Peyer's patch (tissue), 4 donors: ENCODE measurements at regions not wholly inside any gene's neighbourhood (a gene's known extent, or its start where the extent isn't known, plus 50 kb on each side); places are given as distances from the start of the nearest gene placed in this dataset.

ENCODE experiments used
- DNase-seq, 3 donors: peaks; one replicate each; pipeline ENCODE4 v3.0.0-alpha.2; 2017 to 2019
- H3K27ac ChIP-seq, 4 donors: fragments of 200-600 bp; sonication (generic); one replicate each; pipeline ENCODE4 v1.5.1; 2016 to 2019
- H3K27me3 ChIP-seq, 2 donors: fragments of 200-600 bp; sonication (generic); one replicate each; pipeline ENCODE4 v1.5.1; 2019
- H3K36me3 ChIP-seq, 3 donors: fragments of 200-600 bp; sonication (generic); one replicate each; pipeline ENCODE4 v1.5.1; 2016 to 2019
- H3K4me1 ChIP-seq, 4 donors: fragments of 200-600 bp; sonication (generic); one replicate each; pipeline ENCODE4 v1.5.1; 2016 to 2019
- H3K4me3 ChIP-seq, 4 donors: fragments of 200-600 bp; sonication (generic); 1 replicate in 3 of 4; 2 replicates in 1 of 4; pipeline ENCODE4 v1.5.1; 2016 to 2019; ENCODE audit warnings: mild to moderate bottlenecking in 1 of 4
- H3K9me3 ChIP-seq, 4 donors: fragments of 200-600 bp; sonication (generic); one replicate each; pipeline ENCODE4 v1.5.1; 2016 to 2019; ENCODE audit warnings: mild to moderate bottlenecking in 1 of 4
- CTCF ChIP-seq, 6 experiments: fragments of 450-650 bp in 4 of 6; fragments of 200-600 bp in 2 of 6; sonication (generic) in 1 of 6; IDR thresholded peaks; one replicate each; pipeline ENCODE4 v1.5.1; 2017 to 2019; ENCODE audit warnings: antibody characterized with exemption in 6 of 6, mild to moderate bottlenecking in 3 of 6, moderate library complexity in 1 of 6
- POLR2A ChIP-seq, 2 donors: fragments of 450-650 bp; IDR thresholded peaks; one replicate each; pipeline ENCODE4 v1.5.1; 2017; ENCODE audit warnings: antibody characterized with exemption in 2 of 2, mild to moderate bottlenecking in 2 of 2, moderate library complexity in 2 of 2

GRCh38 chr6:91135406-91136103 is 548.7 kb upstream of the MAP3K7 start:
- H3K4me3 ChIP-seq: no peak overlapping the region
- peaks cover 0 to 10% (median 0%) of the 10 kb centered on the region in 4 donors for H3K4me1 ChIP-seq
- no peaks in the 10 kb centered on the region for H3K36me3 ChIP-seq
- no peaks in the 10 kb centered on the region for H3K27me3 ChIP-seq
- no peaks in the 10 kb centered on the region for H3K9me3 ChIP-seq
- DNase-seq: no peak
- H3K27ac ChIP-seq: no peak overlapping the region
- TF ChIP-seq POLR2A (IDR thresholded peaks at IDR 0.05) (no peak), CTCF (IDR thresholded peaks at IDR 0.05) (no peak)

- no peaks in the 10 kb centered on the region for H3K36me3 ChIP-seq
- H3K27ac ChIP-seq: no peak overlapping the region
- TF ChIP-seq POLR2A (IDR thresholded peaks at IDR 0.05): no peak
- no peak for TF ChIP-seq CTCF (IDR thresholded peaks at IDR 0.05)
- H3K4me3 ChIP-seq: no peak overlapping the region
- H3K27me3 ChIP-seq: no peaks in the 10 kb centered on the region
- DNase-seq: no peak
- H3K9me3 ChIP-seq: no peaks in the 10 kb centered on the region
- no peaks in the 10 kb centered on the region for H3K4me1 ChIP-seq
Observed at GRCh38 chr6:91132461-91132860, 545.6 kb upstream of the MAP3K7 start.

- Histone ChIP-seq H3K9me3 (no peaks in the 10 kb centered on the region), H3K4me1 (no peaks in the 10 kb centered on the region), H3K36me3 (no peaks in the 10 kb centered on the region), H3K4me3 (no peak overlapping the region), H3K27ac (no peak overlapping the region), H3K27me3 (no peaks in the 10 kb centered on the region)
- no peak for TF ChIP-seq POLR2A (IDR thresholded peaks at IDR 0.05)
- TF ChIP-seq CTCF (IDR thresholded peaks at IDR 0.05): no peak
- DNase-seq: no peak
Observed at GRCh38 chr6:91130126-91130525, 543.3 kb upstream of the MAP3K7 start.

- no peak for TF ChIP-seq CTCF (IDR thresholded peaks at IDR 0.05)
- TF ChIP-seq POLR2A (IDR thresholded peaks at IDR 0.05): no peak
- H3K4me1 ChIP-seq: no peaks in the 10 kb centered on the region
- no peak overlapping the region for H3K27ac ChIP-seq
- no peaks in the 10 kb centered on the region for H3K27me3 ChIP-seq
- H3K9me3 ChIP-seq: no peaks in the 10 kb centered on the region
- DNase-seq: no peak
- H3K36me3 ChIP-seq: no peaks in the 10 kb centered on the region
- H3K4me3 ChIP-seq: no peak overlapping the region
Observed at GRCh38 chr6:91127752-91128151, 540.9 kb upstream of the MAP3K7 start.

- no peak for DNase-seq
- Histone ChIP-seq H3K4me1 (no peaks in the 10 kb centered on the region), H3K36me3 (no peaks in the 10 kb centered on the region), H3K27me3 (no peaks in the 10 kb centered on the region), H3K4me3 (no peak overlapping the region), H3K9me3 (no peaks in the 10 kb centered on the region), H3K27ac (no peak overlapping the region)
- TF ChIP-seq CTCF (IDR thresholded peaks at IDR 0.05) (no peak), POLR2A (IDR thresholded peaks at IDR 0.05) (no peak)
Observed at GRCh38 chr6:91126876-91127275, 540.0 kb upstream of the MAP3K7 start.

- no peaks in the 10 kb centered on the region for H3K36me3 ChIP-seq
- no peaks in the 10 kb centered on the region for H3K9me3 ChIP-seq
- H3K4me3 ChIP-seq: no peak overlapping the region
- no peak overlapping the region for H3K27ac ChIP-seq
- no peaks in the 10 kb centered on the region for H3K4me1 ChIP-seq
- DNase-seq: no peak
- no peaks in the 10 kb centered on the region for H3K27me3 ChIP-seq
- TF ChIP-seq CTCF (IDR thresholded peaks at IDR 0.05) (no peak), POLR2A (IDR thresholded peaks at IDR 0.05) (no peak)
Observed at GRCh38 chr6:91117550-91117949, 530.7 kb upstream of the MAP3K7 start.
